A673 (cell line): ENCODE measurements at regions not wholly inside any gene's neighbourhood (a gene's known extent, or its start where the extent isn't known, plus 50 kb on each side); places are given as distances from the start of the nearest gene placed in this dataset.

Experiments used
- EZH2 ChIP-seq: fragments of 200-600 bp; sonication (generic); IDR thresholded peaks from 2 replicates; pipeline ENCODE4 v1.6.1; 2017; ENCODE audit warnings: borderline replicate concordance, low read depth, mild to moderate bottlenecking, mixed read lengths, antibody characterized with exemption, low read length; ENCODE audit not compliant: poor library complexity, severe bottlenecking
- TF ChIP-seq, protein P1 (sequence below): fragments of 300-800, 200-600 bp; sonication (generic); conservative IDR thresholded peaks from 2 replicates; pipeline ENCODE4 v1.5.1; 2017; ENCODE audit warnings: low read depth, mild to moderate bottlenecking, antibody characterized with exemption, low read length, moderate library complexity, mixed read lengths

- TF ChIP-seq, protein P1, sequence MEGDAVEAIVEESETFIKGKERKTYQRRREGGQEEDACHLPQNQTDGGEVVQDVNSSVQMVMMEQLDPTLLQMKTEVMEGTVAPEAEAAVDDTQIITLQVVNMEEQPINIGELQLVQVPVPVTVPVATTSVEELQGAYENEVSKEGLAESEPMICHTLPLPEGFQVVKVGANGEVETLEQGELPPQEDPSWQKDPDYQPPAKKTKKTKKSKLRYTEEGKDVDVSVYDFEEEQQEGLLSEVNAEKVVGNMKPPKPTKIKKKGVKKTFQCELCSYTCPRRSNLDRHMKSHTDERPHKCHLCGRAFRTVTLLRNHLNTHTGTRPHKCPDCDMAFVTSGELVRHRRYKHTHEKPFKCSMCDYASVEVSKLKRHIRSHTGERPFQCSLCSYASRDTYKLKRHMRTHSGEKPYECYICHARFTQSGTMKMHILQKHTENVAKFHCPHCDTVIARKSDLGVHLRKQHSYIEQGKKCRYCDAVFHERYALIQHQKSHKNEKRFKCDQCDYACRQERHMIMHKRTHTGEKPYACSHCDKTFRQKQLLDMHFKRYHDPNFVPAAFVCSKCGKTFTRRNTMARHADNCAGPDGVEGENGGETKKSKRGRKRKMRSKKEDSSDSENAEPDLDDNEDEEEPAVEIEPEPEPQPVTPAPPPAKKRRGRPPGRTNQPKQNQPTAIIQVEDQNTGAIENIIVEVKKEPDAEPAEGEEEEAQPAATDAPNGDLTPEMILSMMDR, result no peak
- no peak for TF ChIP-seq EZH2
Observed at GRCh38 chr10:108453166-108453565, 1288.7 kb upstream of the SORCS1 start.
